ENCODE measurements at regions not wholly inside any gene's neighbourhood (a gene's known extent, or its start where the extent isn't known, plus 50 kb on each side); places are given as distances from the start of the nearest gene placed in this dataset.

- no peak for DNase-seq (ENCODE audit: low spot score)
- no peaks in the 10 kb centered on the region for H3K9me3 ChIP-seq
- no peak overlapping the region for H3K27ac ChIP-seq
- H3K36me3 ChIP-seq: no peaks in the 10 kb centered on the region
- H3K4me1 ChIP-seq: no peaks in the 10 kb centered on the region
- no peak overlapping the region for H3K4me3 ChIP-seq
- no peaks in the 10 kb centered on the region for H3K27me3 ChIP-seq
- no peak for TF ChIP-seq CTCF (IDR thresholded peaks at IDR 0.05)
Measured at GRCh38 chr15:29337156-29337959, 67.7 kb upstream of the NSMCE3 start.

GRCh38 chr15:29334544-29334943 is 64.9 kb upstream of the NSMCE3 start:
- no peaks in the 10 kb centered on the region for H3K4me1 ChIP-seq
- no peaks in the 10 kb centered on the region for H3K9me3 ChIP-seq
- H3K27me3 ChIP-seq: no peaks in the 10 kb centered on the region
- DNase-seq (ENCODE audit: low spot score): no peak
- TF ChIP-seq CTCF (IDR thresholded peaks at IDR 0.05): no peak
- no peak overlapping the region for H3K4me3 ChIP-seq
- H3K27ac ChIP-seq: no peak overlapping the region
- H3K36me3 ChIP-seq: no peaks in the 10 kb centered on the region

- no peaks in the 10 kb centered on the region for H3K9me3 ChIP-seq
- no peak overlapping the region for H3K4me3 ChIP-seq
- no peaks in the 10 kb centered on the region for H3K36me3 ChIP-seq
- H3K4me1 ChIP-seq: no peaks in the 10 kb centered on the region
- TF ChIP-seq CTCF (IDR thresholded peaks at IDR 0.05): no peak
- no peak for DNase-seq (ENCODE audit: low spot score)
- H3K27me3 ChIP-seq: no peaks in the 10 kb centered on the region
- no peak overlapping the region for H3K27ac ChIP-seq
Measured at GRCh38 chr15:29333261-29333660, 63.6 kb upstream of the NSMCE3 start.

- no peak for TF ChIP-seq CTCF (IDR thresholded peaks at IDR 0.05)
- no peak for DNase-seq (ENCODE audit: low spot score)
Measured at GRCh38 chr15:29331669-29332068, 62.0 kb upstream of the NSMCE3 start.

GRCh38 chr15:29331071-29331470 is 61.4 kb upstream of the NSMCE3 start:
- H3K27me3 ChIP-seq: no peaks in the 10 kb centered on the region
- DNase-seq (ENCODE audit: low spot score): no peak
- TF ChIP-seq CTCF (IDR thresholded peaks at IDR 0.05): no peak
- no peak overlapping the region for H3K4me3 ChIP-seq
- H3K36me3 ChIP-seq: no peaks in the 10 kb centered on the region
- H3K27ac ChIP-seq: no peak overlapping the region
- H3K4me1 ChIP-seq: no peaks in the 10 kb centered on the region
- no peaks in the 10 kb centered on the region for H3K9me3 ChIP-seq

More at GRCh38 chr15:29331669-29332068, 62.0 kb upstream of the NSMCE3 start:
- no peaks in the 10 kb centered on the region for H3K9me3 ChIP-seq
- H3K4me3 ChIP-seq: no peak overlapping the region
- H3K27ac ChIP-seq: no peak overlapping the region
- H3K4me1 ChIP-seq: no peaks in the 10 kb centered on the region
- H3K36me3 ChIP-seq: no peaks in the 10 kb centered on the region
- no peaks in the 10 kb centered on the region for H3K27me3 ChIP-seq

- TF ChIP-seq CTCF (IDR thresholded peaks at IDR 0.05): no peak
- no peak for DNase-seq (ENCODE audit: low spot score)
- no peak overlapping the region for H3K4me3 ChIP-seq
- H3K27ac ChIP-seq: no peak overlapping the region
- no peaks in the 10 kb centered on the region for H3K4me1 ChIP-seq
- no peaks in the 10 kb centered on the region for H3K36me3 ChIP-seq
- H3K27me3 ChIP-seq: no peaks in the 10 kb centered on the region
- no peaks in the 10 kb centered on the region for H3K9me3 ChIP-seq
Measured at GRCh38 chr15:29324746-29325145, 55.1 kb upstream of the NSMCE3 start.
